A673 (cell line): ENCODE measurements at regions not wholly inside any gene's neighbourhood (a gene's known extent, or its start where the extent isn't known, plus 50 kb on each side); places are given as distances from the start of the nearest gene placed in this dataset.

Experiments
- BruUV-seq: library from RNA; stranded (reverse); fragments of 400-500 nt; replicated peaks from 2 replicates; lab custom pipeline; 2021; lab: Mats Ljungman, UMichigan
- CTCF ChIA-PET: fragments of 300-600 bp; sonication (Branson Sonifier 250); formaldehyde crosslinking; loops from one replicate; lab custom pipeline; 2022; ENCODE audit warnings: antibody characterized with exemption; lab: Charles Lee
- POLR2A ChIA-PET: fragments of 300-600 bp; sonication (Branson Sonifier 250); formaldehyde crosslinking; loops from one replicate; lab custom pipeline; 2022; ENCODE audit warnings: antibody characterized with exemption; ENCODE audit not compliant: low non-redundant PET; lab: Charles Lee
- DNase-seq: peaks from one replicate; pipeline ENCODE4 v3.0.0-alpha.2; 2015; ENCODE audit warnings: low spot score
- H3K27ac ChIP-seq: fragments of 200-600 bp; sonication (generic); 2 replicates; pipeline ENCODE4 v1.5.1; 2016; ENCODE audit warnings: mixed run types, low read depth, mild to moderate bottlenecking, mixed read lengths, antibody characterized with exemption, low read length; ENCODE audit not compliant: poor library complexity, severe bottlenecking
- H3K27me3 ChIP-seq: fragments of 200-600 bp; sonication (generic); replicated peaks from 2 replicates; pipeline ENCODE4 v1.6.1; 2017; ENCODE audit warnings: mixed run types, low read depth, mild to moderate bottlenecking, mixed read lengths, antibody characterized with exemption, low read length; ENCODE audit not compliant: insufficient read depth, poor library complexity
- H3K36me3 ChIP-seq: fragments of 200-600 bp; sonication (generic); 2 replicates; pipeline ENCODE4 v1.6.1; 2016; ENCODE audit warnings: mixed run types, mild to moderate bottlenecking, mixed read lengths, antibody characterized with exemption, low read length; ENCODE audit not compliant: insufficient read depth, poor library complexity, severe bottlenecking
- H3K4me1 ChIP-seq: fragments of 200-600 bp; sonication (generic); 2 replicates; pipeline ENCODE4 v1.6.1; 2017; ENCODE audit warnings: mixed run types, mild to moderate bottlenecking, mixed read lengths, antibody characterized with exemption, low read length; ENCODE audit not compliant: insufficient read depth, poor library complexity, severe bottlenecking
- H3K4me3 ChIP-seq: fragments of 200-600 bp; sonication (generic); 2 replicates; pipeline ENCODE4 v1.5.1; 2016; ENCODE audit warnings: low read depth, mixed run types, mild to moderate bottlenecking, mixed read lengths, low read length; ENCODE audit not compliant: poor library complexity, severe bottlenecking
- H3K9me3 ChIP-seq: fragments of 200-600 bp; sonication (generic); 2 replicates; pipeline ENCODE4 v1.6.1; 2016; ENCODE audit warnings: mixed run types, low read depth, mild to moderate bottlenecking, mixed read lengths, antibody characterized with exemption, low read length; ENCODE audit not compliant: poor library complexity, severe bottlenecking
- EZH2 ChIP-seq: fragments of 200-600 bp; sonication (generic); IDR thresholded peaks from 2 replicates; pipeline ENCODE4 v1.6.1; 2017; ENCODE audit warnings: borderline replicate concordance, low read depth, mild to moderate bottlenecking, mixed read lengths, antibody characterized with exemption, low read length; ENCODE audit not compliant: poor library complexity, severe bottlenecking
- intact Hi-C: fragments of 100-400 bp; cut with micrococcal nuclease; formaldehyde crosslinking; loops from one replicate; pipeline ENCODE4 v1.10.0; 2022; ENCODE audit not compliant: unreplicated experiment
- TF ChIP-seq, protein P1 (sequence below): fragments of 300-800, 200-600 bp; sonication (generic); conservative IDR thresholded peaks from 2 replicates; pipeline ENCODE4 v1.5.1; 2017; ENCODE audit warnings: low read depth, mild to moderate bottlenecking, antibody characterized with exemption, low read length, moderate library complexity, mixed read lengths

DNA sequence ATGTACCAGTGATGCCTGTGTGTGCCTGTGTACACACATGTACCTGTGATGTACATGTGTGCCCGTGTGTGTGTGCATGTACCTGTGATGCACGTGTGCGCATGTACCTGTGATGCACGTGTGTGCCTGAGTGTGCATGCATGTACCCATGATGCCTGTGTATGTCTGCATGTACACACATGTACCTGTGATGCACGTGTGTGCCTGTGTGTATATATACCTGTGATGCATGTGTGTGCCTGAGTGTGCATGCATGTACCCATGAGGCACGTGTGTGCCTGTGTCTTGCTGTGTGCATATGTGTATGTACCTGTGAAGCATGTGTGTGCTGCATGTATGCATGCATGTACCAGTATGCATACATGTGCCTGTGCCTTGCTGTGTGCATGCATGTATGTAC lies 419.0 kb downstream of the IRX2 start:
- H3K27ac ChIP-seq, result no peak overlapping the region
- intact Hi-C loops, result no loop called here
- no peak for DNase-seq
- no peak overlapping the region for H3K4me3 ChIP-seq
- H3K9me3 ChIP-seq, result peaks cover 36% of the 10 kb centered on the region
- no peaks in the 10 kb centered on the region for H3K36me3 ChIP-seq
- H3K27me3 ChIP-seq, result no peaks in the 10 kb centered on the region
- BruUV-seq, result no TSS peak
- CTCF ChIA-PET, result no interaction called here
- POLR2A ChIA-PET, result no interaction called here
- TF ChIP-seq, protein P1, sequence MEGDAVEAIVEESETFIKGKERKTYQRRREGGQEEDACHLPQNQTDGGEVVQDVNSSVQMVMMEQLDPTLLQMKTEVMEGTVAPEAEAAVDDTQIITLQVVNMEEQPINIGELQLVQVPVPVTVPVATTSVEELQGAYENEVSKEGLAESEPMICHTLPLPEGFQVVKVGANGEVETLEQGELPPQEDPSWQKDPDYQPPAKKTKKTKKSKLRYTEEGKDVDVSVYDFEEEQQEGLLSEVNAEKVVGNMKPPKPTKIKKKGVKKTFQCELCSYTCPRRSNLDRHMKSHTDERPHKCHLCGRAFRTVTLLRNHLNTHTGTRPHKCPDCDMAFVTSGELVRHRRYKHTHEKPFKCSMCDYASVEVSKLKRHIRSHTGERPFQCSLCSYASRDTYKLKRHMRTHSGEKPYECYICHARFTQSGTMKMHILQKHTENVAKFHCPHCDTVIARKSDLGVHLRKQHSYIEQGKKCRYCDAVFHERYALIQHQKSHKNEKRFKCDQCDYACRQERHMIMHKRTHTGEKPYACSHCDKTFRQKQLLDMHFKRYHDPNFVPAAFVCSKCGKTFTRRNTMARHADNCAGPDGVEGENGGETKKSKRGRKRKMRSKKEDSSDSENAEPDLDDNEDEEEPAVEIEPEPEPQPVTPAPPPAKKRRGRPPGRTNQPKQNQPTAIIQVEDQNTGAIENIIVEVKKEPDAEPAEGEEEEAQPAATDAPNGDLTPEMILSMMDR, result no peak
- no peak for TF ChIP-seq EZH2
- no peaks in the 10 kb centered on the region for H3K4me1 ChIP-seq

DNA sequence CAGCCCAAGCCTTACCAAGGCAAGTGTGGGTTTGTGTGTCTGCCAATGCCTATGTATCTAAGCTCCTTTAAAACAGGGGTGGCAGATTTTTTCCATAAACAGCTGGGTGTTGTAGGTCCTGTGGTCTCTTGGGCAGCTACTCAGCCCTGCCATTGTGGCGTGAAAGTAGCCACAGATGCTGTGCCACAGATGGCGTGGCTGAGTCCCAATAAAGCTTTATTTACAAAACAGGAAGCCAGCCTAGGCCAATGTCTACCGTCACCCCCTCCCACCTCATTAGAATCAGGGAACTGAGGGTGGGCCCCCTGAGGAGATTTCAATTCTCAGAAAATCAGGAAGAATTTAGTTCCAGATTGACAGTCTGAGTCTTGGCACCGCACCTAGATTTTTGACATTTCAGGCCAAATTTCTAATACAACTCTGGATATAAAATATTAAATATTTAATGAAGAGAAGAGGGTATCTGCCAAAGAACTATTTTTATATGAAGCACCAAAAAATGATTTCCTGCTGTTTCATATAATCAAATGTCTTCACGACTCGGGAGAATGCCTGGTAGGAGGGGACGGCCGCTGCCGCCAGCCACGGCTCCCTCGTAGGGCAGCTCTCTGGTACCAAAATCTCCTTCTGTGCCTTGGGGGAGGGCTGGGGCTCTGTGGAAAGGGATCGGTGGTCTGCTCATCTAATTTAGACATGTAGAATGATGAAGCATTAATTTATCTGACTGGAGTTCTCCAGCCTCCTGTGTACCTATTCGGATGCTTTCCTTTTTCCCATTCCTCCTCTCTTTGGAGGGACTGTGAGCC lies 420.9 kb downstream of the IRX2 start:
- no peak overlapping the region for H3K27ac ChIP-seq
- no peaks in the 10 kb centered on the region for H3K4me1 ChIP-seq
- CTCF ChIA-PET, result no interaction called here
- TF ChIP-seq EZH2, result no peak
- TF ChIP-seq, protein P1, result no peak
- no TSS peak for BruUV-seq
- no peaks in the 10 kb centered on the region for H3K27me3 ChIP-seq
- H3K4me3 ChIP-seq, result no peak overlapping the region
- DNase-seq, result no peak
- POLR2A ChIA-PET, result no interaction called here
- no peaks in the 10 kb centered on the region for H3K36me3 ChIP-seq
- H3K9me3 ChIP-seq, result peaks cover 28% of the 10 kb centered on the region
- intact Hi-C loops, result no loop called here

DNA sequence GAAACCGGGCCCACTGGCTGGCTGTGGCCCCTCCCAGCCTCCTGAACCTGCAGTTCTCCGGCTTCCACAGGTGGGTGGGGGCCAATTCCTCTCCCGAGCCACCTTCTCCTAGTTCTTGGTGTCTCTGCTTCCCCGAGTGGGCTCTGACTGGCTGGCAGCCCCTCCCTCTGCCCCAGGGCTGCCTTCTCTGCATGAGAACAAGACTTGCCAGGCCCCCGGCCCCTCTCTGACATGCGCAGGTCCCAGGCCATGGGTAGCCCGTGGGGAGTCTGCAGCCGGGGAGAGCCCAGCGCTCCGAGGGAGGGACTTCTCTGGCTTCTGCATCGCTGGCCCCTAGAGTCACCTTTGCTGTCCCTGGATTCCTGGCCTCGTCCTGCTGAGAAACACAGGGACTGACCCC lies 421.7 kb downstream of the IRX2 start:
- no peak overlapping the region for H3K27ac ChIP-seq
- no peaks in the 10 kb centered on the region for H3K27me3 ChIP-seq
- no peaks in the 10 kb centered on the region for H3K4me1 ChIP-seq
- TF ChIP-seq, protein P1, result no peak
- TF ChIP-seq EZH2, result no peak
- no peak overlapping the region for H3K4me3 ChIP-seq
- H3K9me3 ChIP-seq, result peaks cover 23% of the 10 kb centered on the region
- no peaks in the 10 kb centered on the region for H3K36me3 ChIP-seq
- no TSS peak for BruUV-seq
- ChIA-PET POLR2A (no interaction called here), CTCF (no interaction called here)
- intact Hi-C loops, result no loop called here
- no peak for DNase-seq
